GM12874 (cell line): ENCODE measurements at regions not wholly inside any gene's neighbourhood (a gene's known extent, or its start where the extent isn't known, plus 50 kb on each side); places are given as distances from the start of the nearest gene placed in this dataset.

Source experiments
- CTCF ChIP-seq: IDR thresholded peaks from 2 replicates; pipeline ENCODE4 v1.5.1; 2011; ENCODE audit warnings: low read depth, mild to moderate bottlenecking, control low read depth, low read length, moderate library complexity; ENCODE audit not compliant: insufficient read depth

- TF ChIP-seq CTCF: no peak
Measured at GRCh38 chr10:128574581-128575210, 448.5 kb upstream of the MKI67 start.

DNA sequence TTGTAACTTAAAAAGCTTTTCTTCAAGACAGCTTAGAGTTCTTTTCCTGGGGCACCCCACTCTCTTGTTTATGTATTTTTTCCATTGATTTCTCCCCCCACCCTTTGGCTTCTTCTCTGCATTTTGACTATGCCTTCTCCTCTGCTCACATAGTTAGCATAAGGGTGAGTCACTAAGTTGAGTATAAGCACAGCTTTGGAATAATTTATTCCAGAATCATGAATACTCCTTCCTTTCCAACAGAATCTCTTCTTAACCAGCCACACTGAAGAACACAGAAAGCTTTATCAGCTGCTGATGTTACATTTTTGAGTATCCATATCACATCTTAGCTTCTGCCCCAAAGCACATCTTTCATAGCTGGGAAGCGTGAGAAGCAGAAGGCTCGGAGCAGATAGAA, 449.5 kb upstream of the MKI67 start:
- no peak for TF ChIP-seq CTCF

GRCh38 chr10:128576336-128576735, 450.1 kb upstream of the MKI67 start:
- no peak for TF ChIP-seq CTCF

DNA sequence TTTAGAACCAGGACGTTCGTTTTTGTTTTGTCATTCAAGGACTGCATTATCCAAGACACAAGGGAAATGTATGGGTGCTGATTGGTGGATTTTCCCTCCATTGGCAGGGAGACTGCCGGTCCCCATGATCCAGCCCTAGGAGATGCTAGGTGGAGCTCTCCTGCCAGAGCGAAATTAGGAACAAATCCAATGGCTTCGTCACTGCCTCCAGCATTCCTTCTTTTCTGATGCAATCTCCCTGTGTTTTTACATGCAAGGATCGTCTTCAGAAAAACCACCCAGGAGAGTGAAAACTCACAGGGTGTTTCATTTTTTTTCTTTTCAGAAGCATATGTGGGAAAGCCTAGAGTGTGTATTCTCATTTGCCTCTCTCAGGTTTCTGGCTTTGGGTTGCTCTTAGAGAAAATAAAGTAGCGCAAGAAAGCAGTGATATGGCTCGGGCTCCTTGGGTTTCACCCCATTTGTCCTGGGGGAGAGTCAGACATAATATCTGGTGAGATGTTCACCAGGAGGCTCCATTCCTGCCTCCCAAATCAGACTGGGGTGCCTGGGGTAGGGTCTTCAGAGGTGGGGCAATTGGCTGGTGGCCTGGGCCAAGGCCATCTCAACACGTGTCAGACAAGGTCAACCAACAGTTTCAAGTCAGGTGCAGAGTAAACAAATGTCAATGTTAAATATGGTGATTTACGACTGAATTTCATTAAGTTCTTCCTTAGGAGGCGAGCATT, 450.9 kb upstream of the MKI67 start:
- TF ChIP-seq CTCF: no peak

- no peak for TF ChIP-seq CTCF
Measured at GRCh38 chr10:128577958-128578750, 451.9 kb upstream of the MKI67 start.

DNA sequence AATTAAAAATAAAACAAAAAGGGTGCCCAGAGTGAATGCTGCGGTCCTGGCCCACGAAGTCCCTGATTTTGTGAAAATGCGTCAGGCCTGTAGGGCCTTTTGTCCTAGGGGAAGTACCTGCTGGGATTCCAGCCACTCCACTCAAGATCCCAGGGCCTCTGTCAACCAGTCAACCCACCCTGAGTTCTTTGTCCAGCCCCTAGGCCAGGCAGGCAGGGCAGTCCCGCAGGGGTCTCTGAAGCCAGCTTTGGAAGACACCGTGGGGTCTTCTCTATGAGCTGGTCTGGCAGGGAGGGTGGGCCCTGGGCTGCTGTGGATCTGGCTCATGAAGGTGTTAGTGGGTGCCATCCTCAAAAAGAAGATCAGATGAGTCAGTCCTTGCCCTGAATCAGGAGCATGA, 452.5 kb upstream of the MKI67 start:
- no peak for TF ChIP-seq CTCF

DNA sequence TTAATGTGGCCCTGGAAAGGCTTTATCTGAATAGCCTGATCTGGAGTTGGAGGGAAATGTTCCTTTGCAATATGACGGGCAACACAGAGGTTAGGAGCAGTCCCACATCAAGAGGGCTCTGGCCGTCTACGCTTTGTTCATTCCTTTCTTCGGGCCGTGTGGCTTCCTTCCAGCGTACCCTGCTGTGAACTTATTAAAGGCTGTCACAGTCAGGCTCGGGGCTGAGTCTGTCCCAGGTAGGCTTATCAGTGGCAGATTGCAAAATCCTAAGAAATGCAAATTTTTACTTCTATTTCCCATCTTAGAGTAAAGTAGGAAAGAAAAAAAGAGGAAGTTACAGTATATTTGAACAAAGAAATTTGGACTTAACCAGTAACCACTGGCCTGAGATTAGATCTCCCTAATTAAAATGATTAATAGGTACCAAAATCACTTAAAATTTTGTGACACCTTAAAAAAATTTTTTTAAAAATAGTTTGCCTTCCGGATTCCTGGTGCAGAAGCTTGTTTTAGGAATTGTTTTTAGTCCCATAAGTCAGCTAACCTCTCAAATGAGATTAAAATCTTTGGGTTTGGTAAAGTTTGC, 453.1 kb upstream of the MKI67 start:
- no peak for TF ChIP-seq CTCF
